GM10266 (cell line): ENCODE measurements at regions not wholly inside any gene's neighbourhood (a gene's known extent, or its start where the extent isn't known, plus 50 kb on each side); places are given as distances from the start of the nearest gene placed in this dataset.

Source experiments
- DNase-seq: peaks from one replicate; pipeline ENCODE4 v3.0.0; 2012; ENCODE audit errors: extremely low spot score
- TF ChIP-seq, protein P1 (sequence below): IDR thresholded peaks from 2 replicates; pipeline ENCODE4 v1.5.1; 2012; ENCODE audit warnings: mild to moderate bottlenecking, low read depth; ENCODE audit not compliant: control insufficient read depth, insufficient read depth; ENCODE audit errors: missing control alignments

GRCh38 chr11:95282291-95282751 lies 51.3 kb upstream of the SESN3 start:
- DNase-seq: no peak
- TF ChIP-seq, protein P1, sequence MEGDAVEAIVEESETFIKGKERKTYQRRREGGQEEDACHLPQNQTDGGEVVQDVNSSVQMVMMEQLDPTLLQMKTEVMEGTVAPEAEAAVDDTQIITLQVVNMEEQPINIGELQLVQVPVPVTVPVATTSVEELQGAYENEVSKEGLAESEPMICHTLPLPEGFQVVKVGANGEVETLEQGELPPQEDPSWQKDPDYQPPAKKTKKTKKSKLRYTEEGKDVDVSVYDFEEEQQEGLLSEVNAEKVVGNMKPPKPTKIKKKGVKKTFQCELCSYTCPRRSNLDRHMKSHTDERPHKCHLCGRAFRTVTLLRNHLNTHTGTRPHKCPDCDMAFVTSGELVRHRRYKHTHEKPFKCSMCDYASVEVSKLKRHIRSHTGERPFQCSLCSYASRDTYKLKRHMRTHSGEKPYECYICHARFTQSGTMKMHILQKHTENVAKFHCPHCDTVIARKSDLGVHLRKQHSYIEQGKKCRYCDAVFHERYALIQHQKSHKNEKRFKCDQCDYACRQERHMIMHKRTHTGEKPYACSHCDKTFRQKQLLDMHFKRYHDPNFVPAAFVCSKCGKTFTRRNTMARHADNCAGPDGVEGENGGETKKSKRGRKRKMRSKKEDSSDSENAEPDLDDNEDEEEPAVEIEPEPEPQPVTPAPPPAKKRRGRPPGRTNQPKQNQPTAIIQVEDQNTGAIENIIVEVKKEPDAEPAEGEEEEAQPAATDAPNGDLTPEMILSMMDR: no peak
